PC-3 (cell line): ENCODE measurements at regions not wholly inside any gene's neighbourhood (a gene's known extent, or its start where the extent isn't known, plus 50 kb on each side); places are given as distances from the start of the nearest gene placed in this dataset.

ENCODE experiments used
- CTCF ChIP-seq: fragments of 300-600 bp; sonication (generic); conservative IDR thresholded peaks from 2 replicates; pipeline ENCODE4 v1.5.1; 2017; ENCODE audit warnings: antibody characterized with exemption, low read depth, mild to moderate bottlenecking, low read length
- EZH2 ChIP-seq: fragments of 300-600 bp; sonication (generic); IDR thresholded peaks from one replicate; pipeline ENCODE4 v1.6.1; 2017; ENCODE audit warnings: antibody characterized with exemption, mild to moderate bottlenecking, low read length; ENCODE audit not compliant: unreplicated experiment
- EZH2phosphoT487 ChIP-seq: fragments of 300-600 bp; sonication (generic); IDR thresholded peaks from 2 replicates; pipeline ENCODE4 v1.6.1; 2018; ENCODE audit warnings: mild to moderate bottlenecking, antibody characterized with exemption, low read length, borderline replicate concordance

- no peak for TF ChIP-seq CTCF
- no peak for TF ChIP-seq EZH2phosphoT487
- TF ChIP-seq EZH2, result no peak
Measured at GRCh38 chr2:41204315-41204714, 752.4 kb upstream of the SLC8A1 start.
